ENCODE measurements at regions not wholly inside any gene's neighbourhood (a gene's known extent, or its start where the extent isn't known, plus 50 kb on each side); places are given as distances from the start of the nearest gene placed in this dataset.

- intact Hi-C loops (cut with DNase I), result no loop called here
These were observed 212.4 kb upstream of the SESN3 start for GRCh38 chr11:95443386-95443785.

GRCh38 chr11:95442531-95443050, 211.6 kb upstream of the SESN3 start:
- intact Hi-C loops (cut with DNase I), result no loop called here
- Histone ChIP-seq H3K36me3 (no peaks in the 10 kb centered on the region), H3K4me1 (peaks cover 0 to 20% (median 0%) of the 10 kb centered on the region in 3 donors), H3K4me3 (no peak overlapping the region), H3K27ac (no peak overlapping the region), H3K9me3 (no peaks in the 10 kb centered on the region), H3K27me3 (peaks cover 0 to 11% (median 0%) of the 10 kb centered on the region in 4 donors)
- DNase-seq, result no peak
- TF ChIP-seq POLR2A (IDR thresholded peaks at IDR 0.05) (no peak), CTCF (IDR thresholded peaks at IDR 0.05) (no peak)
- 56 to 81% methylated on average over 3 of the region's 3 CpGs for WGBS, 2 donors

More at GRCh38 chr11:95443386-95443785, 212.4 kb upstream of the SESN3 start:
- H3K4me1 ChIP-seq, result peaks cover 0 to 20% (median 0%) of the 10 kb centered on the region in 3 donors
- no peaks in the 10 kb centered on the region for H3K36me3 ChIP-seq
- H3K9me3 ChIP-seq, result no peaks in the 10 kb centered on the region
- no peak overlapping the region for H3K27ac ChIP-seq
- no peak overlapping the region for H3K4me3 ChIP-seq
- WGBS, 2 donors, result 84 to 87% methylated on average over 5 of the region's 5 CpGs
- H3K27me3 ChIP-seq, result peaks cover 0 to 14% (median 0%) of the 10 kb centered on the region in 4 donors
- TF ChIP-seq POLR2A (IDR thresholded peaks at IDR 0.05), result no peak
- TF ChIP-seq CTCF (IDR thresholded peaks at IDR 0.05), result no peak
- no peak for DNase-seq

- H3K9me3 ChIP-seq, result no peaks in the 10 kb centered on the region
- H3K36me3 ChIP-seq, result no peaks in the 10 kb centered on the region
- no peak overlapping the region for H3K4me3 ChIP-seq
- WGBS, 2 donors, result 81 to 92% methylated on average over 7 to 8 of the region's 9 CpGs
- no peak for DNase-seq
- intact Hi-C loops (cut with DNase I), result no loop called here
- no peak overlapping the region for H3K27ac ChIP-seq
- H3K27me3 ChIP-seq, result peaks cover 0 to 13% (median 0%) of the 10 kb centered on the region in 4 donors
- H3K4me1 ChIP-seq, result no peaks in the 10 kb centered on the region
- TF ChIP-seq CTCF (IDR thresholded peaks at IDR 0.05), result no peak
- no peak for TF ChIP-seq POLR2A (IDR thresholded peaks at IDR 0.05)
These were observed 204.8 kb upstream of the SESN3 start for GRCh38 chr11:95435628-95436353.

GRCh38 chr11:95435192-95435591, 204.2 kb upstream of the SESN3 start:
- Histone ChIP-seq H3K4me3 (no peak overlapping the region), H3K27me3 (peaks cover 0 to 17% (median 0%) of the 10 kb centered on the region in 4 donors), H3K4me1 (no peaks in the 10 kb centered on the region), H3K27ac (no peak overlapping the region), H3K9me3 (no peaks in the 10 kb centered on the region), H3K36me3 (no peaks in the 10 kb centered on the region)
- TF ChIP-seq CTCF (IDR thresholded peaks at IDR 0.05), result no peak
- TF ChIP-seq POLR2A (IDR thresholded peaks at IDR 0.05), result no peak
- WGBS, 2 donors, result 84 to 88% methylated on average over 3 of the region's 3 CpGs
- no peak for DNase-seq
- intact Hi-C loops (cut with DNase I), result no loop called here

- no peak overlapping the region for H3K4me3 ChIP-seq
- no peak for DNase-seq
- no peak overlapping the region for H3K27ac ChIP-seq
- intact Hi-C loops (cut with DNase I), result no loop called here
- no peaks in the 10 kb centered on the region for H3K4me1 ChIP-seq
- peaks cover 0 to 17% (median 0%) of the 10 kb centered on the region in 4 donors for H3K27me3 ChIP-seq
- H3K36me3 ChIP-seq, result no peaks in the 10 kb centered on the region
- WGBS, 2 donors, result 73 to 91% methylated on average over 1 of the region's 1 CpG
- no peak for TF ChIP-seq POLR2A (IDR thresholded peaks at IDR 0.05)
- TF ChIP-seq CTCF (IDR thresholded peaks at IDR 0.05), result no peak
- no peaks in the 10 kb centered on the region for H3K9me3 ChIP-seq
These were observed 203.6 kb upstream of the SESN3 start for GRCh38 chr11:95434489-95435057.

All from esophagus squamous epithelium (tissue), 5 donors.